Testis (tissue), 2 donors: ENCODE measurements at regions not wholly inside any gene's neighbourhood (a gene's known extent, or its start where the extent isn't known, plus 50 kb on each side); places are given as distances from the start of the nearest gene placed in this dataset.

Experiments
- DNase-seq: peaks from one replicate; pipeline ENCODE4 v3.0.0-alpha.2; 2019
- H3K27ac ChIP-seq, 2 donors: fragments of 200-600 bp; sonication (generic); one replicate each; pipeline ENCODE4 v1.5.1; 2019
- H3K27me3 ChIP-seq: fragments of 200-600 bp; sonication (generic); one replicate; pipeline ENCODE4 v1.5.1; 2019
- H3K36me3 ChIP-seq: fragments of 200-600 bp; sonication (generic); one replicate; pipeline ENCODE4 v1.5.1; 2017; ENCODE audit warnings: low read depth; ENCODE audit errors: missing control alignments
- H3K4me1 ChIP-seq: fragments of 200-600 bp; sonication (generic); one replicate; pipeline ENCODE4 v1.5.1; 2019
- H3K4me3 ChIP-seq, 2 donors: fragments of 200-600 bp; sonication (generic); one replicate each; pipeline ENCODE4 v1.5.1; 2017 to 2019
- H3K9me3 ChIP-seq: fragments of 200-600 bp; sonication (generic); one replicate; pipeline ENCODE4 v1.5.1; 2017
- CTCF ChIP-seq, 3 experiments: fragments of 450-650 bp in 2 of 3; fragments of 200-600 bp in 1 of 3; sonication (generic) in 1 of 3; IDR thresholded peaks; one replicate each; pipeline ENCODE4 v1.5.1; 2016 to 2019; ENCODE audit warnings: antibody characterized with exemption in 3 of 3, mild to moderate bottlenecking in 2 of 3, moderate library complexity in 1 of 3
- POLR2A ChIP-seq: fragments of 450-650 bp; IDR thresholded peaks from one replicate; pipeline ENCODE4 v1.6.1; 2017; ENCODE audit warnings: antibody characterized with exemption, mild to moderate bottlenecking, moderate library complexity
- WGBS, 2 donors: methylation state at CpG; one replicate each; pipeline ENCODE4 v1.1.5; 2018; 5-methylcytosine and 5-hydroxymethylcytosine counted together
- intact Hi-C: fragments of 100-400 bp; cut with DNase I; formaldehyde crosslinking; loops from one replicate; pipeline ENCODE4 v1.15.1; 2023; ENCODE audit warnings: low total_unique reads

DNA sequence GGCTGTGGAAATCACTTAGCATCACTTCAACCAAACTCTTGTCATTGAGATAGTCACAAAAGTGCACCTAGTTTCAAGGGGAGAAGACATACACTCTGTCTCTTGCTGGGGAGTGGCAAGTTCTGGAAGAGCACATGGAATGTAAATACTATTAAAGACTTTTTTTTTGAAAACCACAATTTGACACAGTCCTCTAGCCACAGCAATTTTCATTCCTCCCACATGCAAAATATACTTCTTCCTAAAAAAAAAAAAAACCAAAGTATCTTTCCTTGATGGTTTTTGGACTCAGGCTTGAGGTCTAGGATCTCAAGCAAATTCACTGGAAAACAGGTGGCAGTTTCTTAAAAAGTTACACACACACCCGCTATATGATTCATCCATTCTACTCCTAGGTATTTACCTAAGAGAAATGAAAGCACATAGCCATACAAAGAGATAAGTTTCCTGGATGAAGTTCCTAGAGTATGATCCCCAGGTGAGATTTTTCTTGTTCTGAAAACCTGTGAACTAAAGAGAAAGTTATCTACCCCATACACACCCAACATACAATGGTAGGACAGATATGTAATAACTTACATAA, 295.8 kb downstream of the SP3 start:
- no peak for TF ChIP-seq POLR2A
- no peak for TF ChIP-seq CTCF (IDR thresholded peaks at IDR 0.05)
- H3K4me3 ChIP-seq: no peak overlapping the region
- H3K36me3 ChIP-seq: no peaks in the 10 kb centered on the region
- H3K27me3 ChIP-seq: no peaks in the 10 kb centered on the region
- no peak for DNase-seq
- intact Hi-C loops: no loop called here
- no peaks in the 10 kb centered on the region for H3K4me1 ChIP-seq
- H3K9me3 ChIP-seq: no peaks in the 10 kb centered on the region
- no peak overlapping the region for H3K27ac ChIP-seq
- 96 to 98% methylated on average over 1 of the region's 1 CpG for WGBS, 2 donors

DNA sequence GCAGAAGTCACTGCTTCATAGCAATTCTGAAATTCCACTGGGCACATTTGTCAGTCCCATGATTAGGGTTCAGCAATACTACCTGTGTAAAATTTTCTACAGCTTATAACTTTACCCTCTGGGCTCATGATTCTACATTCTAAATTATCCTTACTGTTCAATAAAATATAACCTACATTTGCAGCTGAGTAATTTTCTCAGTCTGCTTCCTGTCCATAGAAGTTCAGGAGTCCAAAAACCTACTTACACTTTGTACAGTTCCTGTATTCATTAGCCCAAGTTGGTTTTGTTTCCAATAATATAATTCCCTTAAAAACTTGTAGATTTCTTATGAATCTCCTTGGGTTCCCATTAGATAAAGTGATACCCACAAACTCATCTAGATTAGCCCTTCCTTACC, 295.3 kb downstream of the SP3 start:
- TF ChIP-seq POLR2A (no peak), CTCF (IDR thresholded peaks at IDR 0.05) (no peak)
- intact Hi-C loops: no loop called here
- Histone ChIP-seq H3K4me3 (no peak overlapping the region), H3K27me3 (no peaks in the 10 kb centered on the region), H3K27ac (no peak overlapping the region), H3K9me3 (no peaks in the 10 kb centered on the region), H3K36me3 (no peaks in the 10 kb centered on the region), H3K4me1 (no peaks in the 10 kb centered on the region)
- DNase-seq: no peak

- intact Hi-C loops: no loop called here
- 95 to 98% methylated on average over 3 of the region's 3 CpGs for WGBS, 2 donors
These were observed 292.4 kb downstream of the SP3 start for GRCh38 chr2:173672573-173673340.

GRCh38 chr2:173673640-173674039, 291.5 kb downstream of the SP3 start:
- 58% methylated on average over 1 of the region's 1 CpG for WGBS, 2 donors
- Histone ChIP-seq H3K27ac (no peak overlapping the region), H3K4me1 (no peaks in the 10 kb centered on the region), H3K9me3 (no peaks in the 10 kb centered on the region), H3K4me3 (no peak overlapping the region), H3K27me3 (no peaks in the 10 kb centered on the region), H3K36me3 (no peaks in the 10 kb centered on the region)
- intact Hi-C loops: no loop called here
- DNase-seq: no peak
- TF ChIP-seq POLR2A: no peak
- no peak for TF ChIP-seq CTCF (IDR thresholded peaks at IDR 0.05)

More at GRCh38 chr2:173672573-173673340, 292.4 kb downstream of the SP3 start:
- no peaks in the 10 kb centered on the region for H3K36me3 ChIP-seq
- H3K9me3 ChIP-seq: no peaks in the 10 kb centered on the region
- TF ChIP-seq CTCF (IDR thresholded peaks at IDR 0.05) (no peak), POLR2A (no peak)
- DNase-seq: no peak
- no peak overlapping the region for H3K4me3 ChIP-seq
- H3K27ac ChIP-seq: no peak overlapping the region
- H3K27me3 ChIP-seq: no peaks in the 10 kb centered on the region
- no peaks in the 10 kb centered on the region for H3K4me1 ChIP-seq

- 50 to 70% methylated on average over 1 of the region's 1 CpG for WGBS, 2 donors
- no peak for TF ChIP-seq POLR2A
- no peak for TF ChIP-seq CTCF (IDR thresholded peaks at IDR 0.05)
These were observed 288.5 kb downstream of the SP3 start for GRCh38 chr2:173676647-173677046.

More at GRCh38 chr2:173676647-173677046, 288.5 kb downstream of the SP3 start:
- H3K9me3 ChIP-seq: no peaks in the 10 kb centered on the region
- H3K36me3 ChIP-seq: no peaks in the 10 kb centered on the region
- no peak for DNase-seq
- H3K27ac ChIP-seq: no peak overlapping the region
- H3K27me3 ChIP-seq: no peaks in the 10 kb centered on the region
- intact Hi-C loops: no loop called here
- H3K4me1 ChIP-seq: no peaks in the 10 kb centered on the region
- no peak overlapping the region for H3K4me3 ChIP-seq
